ENCODE measurements at regions not wholly inside any gene's neighbourhood (a gene's known extent, or its start where the extent isn't known, plus 50 kb on each side); places are given as distances from the start of the nearest gene placed in this dataset.

GRCh38 chr12:77392467-77393088 is 327.2 kb upstream of the E2F7 start:
- DNase-seq: peak; percentile 21

- DNase-seq: no peak
These were observed 323.3 kb upstream of the E2F7 start for GRCh38 chr12:77388445-77389265.

DNA sequence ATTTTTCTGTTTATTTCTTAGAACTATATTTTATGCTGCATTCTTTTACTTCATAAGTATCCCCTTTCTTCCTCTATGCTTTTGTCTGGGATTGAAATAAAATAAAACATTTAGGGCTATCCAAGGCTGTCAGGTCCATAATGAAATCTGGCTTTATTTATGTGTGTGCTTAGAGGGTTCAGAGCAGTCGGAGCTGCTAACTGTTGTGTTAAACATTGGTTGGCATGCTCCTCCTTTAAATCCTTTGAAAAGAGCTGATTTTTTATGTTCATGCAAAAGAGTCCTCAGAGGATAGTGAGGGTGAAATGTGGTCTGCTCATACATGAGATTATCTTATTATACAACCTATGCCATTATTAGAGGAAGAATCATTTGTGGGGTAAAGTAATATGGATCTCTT is 322.3 kb upstream of the E2F7 start:
- no peak for DNase-seq

DNA sequence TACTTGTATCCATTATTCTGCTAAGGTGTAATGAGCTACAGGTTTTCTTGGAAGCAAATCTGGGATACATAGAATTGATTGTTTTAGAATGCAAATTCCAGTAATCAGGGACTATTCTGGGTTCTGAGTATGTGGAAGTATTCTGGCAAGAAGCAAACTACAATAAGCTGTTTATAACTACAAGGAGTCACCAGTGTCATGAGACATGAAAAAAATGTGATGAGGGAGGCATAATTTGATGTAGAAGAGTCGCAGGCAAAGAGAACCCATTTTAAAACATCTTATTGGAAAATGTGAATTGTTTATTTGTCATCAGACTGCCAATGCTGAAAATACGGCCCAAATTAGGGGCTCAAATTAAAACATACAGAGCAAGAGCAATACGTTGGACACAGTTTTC is 321.8 kb upstream of the E2F7 start:
- no peak for DNase-seq

GRCh38 chr12:77384941-77385340 is 319.6 kb upstream of the E2F7 start:
- no peak for DNase-seq

DNA sequence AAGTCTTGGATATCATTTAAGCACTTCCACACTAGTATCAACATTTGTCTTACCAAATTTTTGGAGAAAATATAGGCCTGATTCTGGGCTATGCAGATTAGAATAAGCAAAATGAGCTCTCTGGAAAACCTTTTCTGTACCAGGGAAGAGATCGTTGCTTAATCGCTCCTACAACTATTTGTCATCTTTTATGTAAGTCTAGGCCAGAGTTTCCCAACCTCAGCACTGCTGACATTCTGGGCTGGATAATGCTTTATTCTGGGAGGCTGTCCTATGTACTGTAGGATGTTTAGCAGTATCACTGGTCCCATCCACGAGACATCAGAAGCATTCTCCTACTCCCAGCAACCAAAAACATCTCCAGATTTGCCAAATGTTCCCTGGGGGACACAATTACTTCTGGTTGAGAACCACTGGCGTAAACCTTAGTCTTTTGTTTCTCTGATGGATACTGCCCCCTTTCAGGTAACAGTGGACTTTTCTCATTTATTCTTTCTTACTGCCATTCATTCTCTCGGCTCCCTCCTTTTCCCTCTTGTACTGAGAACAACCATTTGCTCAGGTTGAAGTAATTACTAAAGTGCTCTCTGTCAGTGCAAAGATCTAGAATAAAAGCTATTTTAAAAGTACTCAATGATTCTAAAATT is 316.9 kb upstream of the E2F7 start:
- DNase-seq: no peak

GRCh38 chr12:77377622-77378021 is 312.3 kb upstream of the E2F7 start:
- no peak for DNase-seq

DNA sequence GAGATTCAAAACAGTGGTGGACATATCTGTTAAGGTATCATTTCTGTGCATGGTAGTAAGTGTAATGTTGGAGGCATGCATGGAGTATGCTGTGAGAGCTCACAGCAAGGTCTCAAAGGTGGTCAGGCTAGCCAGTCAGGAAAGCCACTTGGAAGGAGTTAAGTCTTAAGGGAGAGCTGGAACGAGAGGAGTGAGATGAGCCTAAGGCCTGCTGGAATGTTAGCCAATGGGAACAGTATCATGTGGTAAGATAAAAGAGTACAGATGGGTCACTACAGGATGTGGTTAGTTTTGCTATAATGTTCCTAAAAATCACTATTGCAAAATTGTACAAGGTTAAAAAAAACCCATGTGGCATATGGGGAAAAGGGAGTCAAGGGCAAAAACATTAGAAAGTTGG is 311.7 kb upstream of the E2F7 start:
- no peak for DNase-seq

DNA sequence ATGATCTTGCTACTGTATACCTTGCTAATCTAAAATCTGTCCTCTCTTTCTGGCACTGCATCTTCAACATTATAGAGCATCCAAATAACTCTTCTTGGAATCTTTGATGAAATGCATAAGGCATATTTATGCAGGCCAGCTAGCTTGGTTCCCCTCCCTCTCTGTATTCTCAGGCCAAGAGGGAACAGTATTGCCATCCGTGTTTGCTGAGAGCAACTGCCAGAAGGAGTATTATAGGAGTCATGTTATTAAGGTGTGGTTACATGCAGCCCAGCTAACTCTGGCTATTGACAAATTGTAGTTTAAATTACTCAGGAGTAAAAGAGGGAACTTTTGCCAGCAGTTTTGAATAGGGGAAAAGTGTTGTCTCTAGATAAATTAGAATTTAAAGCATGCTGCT is 309.3 kb upstream of the E2F7 start:
- DNase-seq: no peak

GRCh38 chr12:77372494-77372893 is 307.1 kb upstream of the E2F7 start:
- no peak for DNase-seq

GRCh38 chr12:77372026-77372425 is 306.7 kb upstream of the E2F7 start:
- no peak for DNase-seq

- no peak for DNase-seq
These were observed 303.0 kb upstream of the E2F7 start for GRCh38 chr12:77368379-77368778.

GRCh38 chr12:77366616-77367015 is 301.2 kb upstream of the E2F7 start:
- DNase-seq: no peak

- DNase-seq: no peak
These were observed 299.0 kb upstream of the E2F7 start for GRCh38 chr12:77364400-77364799.

GRCh38 chr12:77362509-77363210 is 297.3 kb upstream of the E2F7 start:
- no peak for DNase-seq

DNA sequence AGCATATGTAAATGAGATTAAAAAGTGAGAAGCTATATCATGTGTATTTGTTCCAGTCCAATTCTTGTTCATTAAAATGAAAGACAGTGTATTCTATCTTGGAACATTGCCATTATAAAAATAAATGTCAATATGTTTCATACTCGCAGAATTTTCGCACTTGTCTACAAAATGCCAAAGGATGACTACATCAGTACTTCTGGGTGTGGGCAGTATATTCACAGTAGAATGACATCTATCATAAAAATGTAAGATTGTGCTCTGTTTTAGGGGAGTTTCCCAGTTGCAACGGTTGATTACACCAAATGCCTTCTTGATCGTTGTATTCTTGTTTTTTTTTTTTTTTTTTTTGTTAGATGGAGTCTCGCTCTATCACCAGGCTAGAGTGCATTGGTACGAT is 292.3 kb upstream of the E2F7 start:
- DNase-seq: peak; percentile 36

- no peak for DNase-seq
These were observed 289.5 kb upstream of the E2F7 start for GRCh38 chr12:77354766-77355362.

- DNase-seq: no peak
These were observed 287.6 kb upstream of the E2F7 start for GRCh38 chr12:77352946-77353345.

- no peak for DNase-seq
These were observed 286.5 kb upstream of the E2F7 start for GRCh38 chr12:77351860-77352259.

DNA sequence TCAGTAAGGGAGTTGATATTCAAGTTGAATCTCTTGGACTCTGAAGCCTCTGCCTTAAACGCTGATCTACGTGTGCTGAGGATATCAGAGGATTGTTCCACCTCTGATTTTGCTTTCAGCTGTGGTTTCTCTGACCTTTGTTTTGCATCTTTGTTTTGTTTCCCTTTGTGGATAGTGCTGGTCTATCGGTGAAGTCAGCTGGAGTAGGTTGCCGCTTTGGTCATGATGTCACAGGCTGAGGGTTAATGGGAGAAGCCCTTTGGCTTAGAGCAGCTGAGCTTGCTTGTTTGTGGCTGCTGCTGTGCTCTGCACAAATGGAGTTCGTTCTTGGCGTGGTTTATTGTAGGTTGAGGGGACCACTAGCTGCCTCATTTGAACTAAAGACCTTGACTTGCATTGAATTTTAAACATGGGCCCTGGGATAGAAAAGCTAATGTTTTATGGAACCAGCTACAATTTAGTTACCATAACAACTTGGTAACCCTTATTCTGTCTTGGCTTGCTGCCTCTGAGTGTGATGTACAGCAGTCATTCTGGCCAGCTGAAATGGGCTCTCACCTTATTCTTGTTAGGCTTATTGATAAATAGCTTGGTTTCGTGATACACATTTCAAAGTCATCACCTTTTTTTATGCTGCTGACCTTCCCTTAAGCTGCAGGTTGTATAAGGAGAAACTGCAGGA is 284.5 kb upstream of the E2F7 start:
- DNase-seq: peak; percentile 21

- DNase-seq: no peak
These were observed 281.6 kb upstream of the E2F7 start for GRCh38 chr12:77347017-77347416.

- DNase-seq: no peak
These were observed 280.0 kb upstream of the E2F7 start for GRCh38 chr12:77345336-77345735.

- DNase-seq: no peak
These were observed 279.3 kb upstream of the E2F7 start for GRCh38 chr12:77344651-77345050.
